Tibial artery (tissue), 4 donors: ENCODE measurements at regions not wholly inside any gene's neighbourhood (a gene's known extent, or its start where the extent isn't known, plus 50 kb on each side); places are given as distances from the start of the nearest gene placed in this dataset.

ENCODE experiments used
- DNase-seq, 2 donors: peaks; one replicate each; pipeline ENCODE4 v3.0.0-alpha.2; 2019
- H3K27ac ChIP-seq, 2 donors: fragments of 200-600 bp; sonication (generic) in 1 of 2; 1 replicate in 1 of 2; 2 replicates in 1 of 2; pipeline ENCODE4 v1.5.1; 2018 to 2019; ENCODE audit warnings: mild to moderate bottlenecking in 1 of 2
- H3K27me3 ChIP-seq, 2 donors: fragments of 200-600 bp; sonication (generic) in 1 of 2; one replicate each; pipeline versions ENCODE4 v1.5.1 to v1.6.0; 2016 to 2019
- H3K36me3 ChIP-seq, 3 donors: fragments of 200-600 bp; sonication (generic) in 2 of 3; one replicate each; pipeline ENCODE4 v1.5.1; 2016 to 2019; ENCODE audit warnings: mild to moderate bottlenecking in 2 of 3
- H3K4me1 ChIP-seq, 4 donors: fragments of 200-600 bp; sonication (generic) in 2 of 4; 1 replicate in 3 of 4; 2 replicates in 1 of 4; pipeline ENCODE4 v1.5.1; 2016 to 2019
- H3K4me3 ChIP-seq, 2 donors: fragments of 200-600 bp; sonication (generic) in 1 of 2; 1 replicate in 1 of 2; 2 replicates in 1 of 2; pipeline ENCODE4 v1.5.1; 2018 to 2019; ENCODE audit warnings: mild to moderate bottlenecking in 2 of 2
- H3K9me3 ChIP-seq, 3 donors: fragments of 200-600 bp; sonication (generic) in 1 of 3; one replicate each; pipeline ENCODE4 v1.5.1; 2016 to 2019
- intact Hi-C: fragments of 100-400 bp; cut with DNase I; formaldehyde crosslinking; loops from one replicate; pipeline ENCODE4 v1.15.0; 2023; ENCODE audit warnings: low total_unique reads
- TF ChIP-seq, protein P1 (sequence below), 2 experiments: fragments of 200-600 bp in 1 of 2; fragments of 450-650 bp in 1 of 2; IDR thresholded peaks; one replicate each; pipeline ENCODE4 v1.5.1; 2017 to 2019; ENCODE audit warnings: antibody characterized with exemption in 2 of 2, mild to moderate bottlenecking in 1 of 2, moderate library complexity in 1 of 2

DNA sequence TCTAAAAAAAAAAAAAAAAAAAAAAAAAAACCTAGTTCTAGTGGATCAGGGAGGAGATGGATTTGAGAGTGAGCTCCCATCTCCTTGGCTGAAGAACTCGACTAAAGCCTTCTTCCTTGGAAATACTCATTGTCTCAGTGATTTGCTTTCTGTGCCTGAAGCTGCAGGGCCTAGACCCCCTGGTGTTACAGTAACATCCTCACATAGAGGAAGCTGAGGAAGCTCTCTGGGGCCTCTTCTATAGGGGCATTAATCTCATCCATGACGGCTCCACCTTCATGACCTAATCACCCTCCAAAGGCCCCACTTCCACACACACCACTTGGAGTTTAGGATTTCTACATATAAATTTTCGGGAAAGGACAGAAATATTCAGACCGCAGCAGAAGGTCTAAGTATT is 95.9 kb upstream of the ETS2 start:
- no peak overlapping the region for H3K27ac ChIP-seq
- no peak for DNase-seq
- TF ChIP-seq, protein P1, sequence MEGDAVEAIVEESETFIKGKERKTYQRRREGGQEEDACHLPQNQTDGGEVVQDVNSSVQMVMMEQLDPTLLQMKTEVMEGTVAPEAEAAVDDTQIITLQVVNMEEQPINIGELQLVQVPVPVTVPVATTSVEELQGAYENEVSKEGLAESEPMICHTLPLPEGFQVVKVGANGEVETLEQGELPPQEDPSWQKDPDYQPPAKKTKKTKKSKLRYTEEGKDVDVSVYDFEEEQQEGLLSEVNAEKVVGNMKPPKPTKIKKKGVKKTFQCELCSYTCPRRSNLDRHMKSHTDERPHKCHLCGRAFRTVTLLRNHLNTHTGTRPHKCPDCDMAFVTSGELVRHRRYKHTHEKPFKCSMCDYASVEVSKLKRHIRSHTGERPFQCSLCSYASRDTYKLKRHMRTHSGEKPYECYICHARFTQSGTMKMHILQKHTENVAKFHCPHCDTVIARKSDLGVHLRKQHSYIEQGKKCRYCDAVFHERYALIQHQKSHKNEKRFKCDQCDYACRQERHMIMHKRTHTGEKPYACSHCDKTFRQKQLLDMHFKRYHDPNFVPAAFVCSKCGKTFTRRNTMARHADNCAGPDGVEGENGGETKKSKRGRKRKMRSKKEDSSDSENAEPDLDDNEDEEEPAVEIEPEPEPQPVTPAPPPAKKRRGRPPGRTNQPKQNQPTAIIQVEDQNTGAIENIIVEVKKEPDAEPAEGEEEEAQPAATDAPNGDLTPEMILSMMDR (IDR thresholded peaks at IDR 0.05) = no peak
- H3K4me1 ChIP-seq = peaks cover 0 to 15% (median 3%) of the 10 kb centered on the region in 4 donors
- no peaks in the 10 kb centered on the region for H3K9me3 ChIP-seq
- intact Hi-C loops = loop anchor here (10.0 kb wide), 1 partner anchor 205 kb away; no protein-coding TSS in a partner anchor
- no peak overlapping the region for H3K4me3 ChIP-seq
- no peaks in the 10 kb centered on the region for H3K36me3 ChIP-seq
- H3K27me3 ChIP-seq = no peaks in the 10 kb centered on the region

DNA sequence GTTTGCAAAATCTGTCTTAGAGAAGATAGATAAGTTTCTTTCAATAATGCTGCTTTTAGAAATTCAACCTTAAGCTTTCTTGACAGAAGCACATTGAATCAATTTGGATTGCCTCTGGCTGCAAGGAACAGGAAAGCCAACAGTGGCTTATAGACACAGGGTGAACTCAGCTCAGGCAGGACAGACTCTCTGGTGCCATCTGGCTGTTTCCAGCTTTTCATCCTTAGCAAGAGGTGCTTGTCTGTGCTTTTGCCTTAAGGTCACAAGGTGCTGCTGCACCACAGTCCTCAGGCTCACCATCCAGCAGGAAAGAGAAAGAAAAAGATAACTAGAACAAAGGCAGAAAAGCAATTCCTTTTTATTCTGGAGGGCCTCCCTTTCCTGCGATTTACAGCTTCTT is 93.7 kb upstream of the ETS2 start:
- Histone ChIP-seq H3K36me3 (no peaks in the 10 kb centered on the region), H3K4me1 (peaks cover 0 to 35% (median 5%) of the 10 kb centered on the region in 4 donors), H3K9me3 (no peaks in the 10 kb centered on the region), H3K27me3 (no peaks in the 10 kb centered on the region), H3K4me3 (no peak overlapping the region), H3K27ac (no peak overlapping the region)
- intact Hi-C loops = loop anchor here (10.0 kb wide), 1 partner anchor 207 kb away; no protein-coding TSS in a partner anchor
- DNase-seq = peak; percentile 28 to 74
- TF ChIP-seq, protein P1 (IDR thresholded peaks at IDR 0.05) = peak; percentile 55 to 65

DNA sequence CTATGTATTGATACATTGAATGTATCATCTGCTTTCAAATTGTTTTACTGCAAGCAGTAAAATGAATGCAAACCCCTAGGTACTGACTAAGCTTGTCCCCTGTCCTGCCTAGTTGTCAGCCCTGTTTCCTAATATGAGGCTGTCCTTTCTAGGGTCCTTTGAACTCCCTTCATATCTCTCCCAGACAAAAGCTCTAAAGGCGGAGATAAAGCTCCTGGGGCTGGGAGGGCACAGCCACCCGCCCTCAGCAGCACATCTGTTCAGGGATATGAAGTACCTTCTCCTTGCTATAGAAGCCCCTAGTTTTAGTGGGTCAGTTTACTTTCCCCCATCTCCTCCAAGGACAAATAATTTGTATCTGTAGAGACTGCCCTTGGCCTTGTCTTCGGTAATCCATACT is 93.1 kb upstream of the ETS2 start:
- DNase-seq = no peak
- TF ChIP-seq, protein P1 (IDR thresholded peaks at IDR 0.05) = no peak
- Histone ChIP-seq H3K27me3 (no peaks in the 10 kb centered on the region), H3K36me3 (no peaks in the 10 kb centered on the region), H3K27ac (no peak overlapping the region), H3K4me1 (peaks cover 0 to 35% (median 5%) of the 10 kb centered on the region in 4 donors), H3K9me3 (no peaks in the 10 kb centered on the region), H3K4me3 (no peak overlapping the region)
- intact Hi-C loops = loop anchor here (10.0 kb wide), 1 partner anchor 208 kb away; no protein-coding TSS in a partner anchor

DNA sequence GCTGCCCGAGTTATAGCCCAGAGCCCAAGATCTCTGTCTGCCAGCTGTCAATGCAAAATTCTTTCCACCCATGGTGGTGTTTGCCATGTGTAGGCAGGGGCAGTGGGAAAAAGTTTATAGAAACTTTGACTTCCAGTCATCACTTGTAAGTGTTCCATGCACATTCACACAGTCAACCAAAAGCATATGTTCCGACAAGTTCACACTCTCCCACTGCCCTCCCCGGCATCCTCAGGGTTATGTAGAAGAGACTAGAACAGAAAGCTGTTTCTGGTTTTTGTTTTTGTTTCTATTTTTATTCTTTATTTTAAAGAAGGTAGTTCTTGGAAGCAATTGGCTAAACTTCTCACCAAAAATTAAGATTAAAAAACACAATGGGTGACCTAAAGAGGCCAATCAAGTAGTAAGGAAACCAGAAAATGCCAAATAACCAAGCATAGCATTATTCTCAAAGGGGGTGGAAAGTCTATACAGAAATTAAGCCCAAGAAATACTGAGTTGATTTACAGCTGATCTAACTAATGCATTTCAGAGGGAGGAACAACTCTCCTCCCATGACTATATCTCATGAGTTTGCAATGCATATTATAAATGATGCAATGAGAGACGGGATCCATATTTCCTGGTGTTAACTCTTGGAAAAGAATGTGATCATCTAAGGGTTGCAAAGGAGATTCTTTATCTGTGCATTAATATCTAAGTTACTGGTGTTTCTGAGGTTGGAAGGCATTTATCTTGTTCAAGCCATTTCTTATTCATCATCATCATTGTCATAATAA is 91.5 kb upstream of the ETS2 start:
- Histone ChIP-seq H3K4me3 (no peak overlapping the region), H3K27me3 (no peaks in the 10 kb centered on the region), H3K36me3 (no peaks in the 10 kb centered on the region), H3K27ac (no peak overlapping the region), H3K4me1 (peaks cover 0 to 35% (median 5%) of the 10 kb centered on the region in 4 donors), H3K9me3 (no peaks in the 10 kb centered on the region)
- intact Hi-C loops = loop anchor here (10.0 kb wide), 1 partner anchor 209 kb away; no protein-coding TSS in a partner anchor
- no peak for DNase-seq
- TF ChIP-seq, protein P1 (IDR thresholded peaks at IDR 0.05) = no peak

DNA sequence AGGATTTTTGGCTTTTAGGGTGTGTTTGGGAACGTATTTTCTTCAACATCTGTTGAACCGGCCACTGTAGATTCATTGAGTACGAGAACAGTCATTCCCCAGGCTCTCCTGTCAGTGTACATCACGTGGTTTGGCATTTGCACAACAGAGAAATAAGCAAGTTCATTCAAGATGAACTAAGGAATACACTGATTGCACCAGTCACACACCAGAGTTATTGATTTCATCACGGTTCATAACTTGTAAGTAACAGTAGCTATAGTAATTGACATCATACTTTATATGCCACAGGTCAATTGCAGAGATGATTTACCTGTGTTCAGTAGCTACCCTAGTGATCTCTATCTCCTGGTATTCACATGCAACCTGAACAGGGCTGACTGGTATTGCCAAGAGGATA is 90.7 kb upstream of the ETS2 start:
- Histone ChIP-seq H3K36me3 (no peaks in the 10 kb centered on the region), H3K27me3 (no peaks in the 10 kb centered on the region), H3K9me3 (no peaks in the 10 kb centered on the region), H3K4me3 (no peak overlapping the region), H3K27ac (peak overlapping the region in 1 of 2 donors; percentile 39), H3K4me1 (peaks cover 0 to 35% (median 5%) of the 10 kb centered on the region in 4 donors)
- intact Hi-C loops = loop anchor here (10.0 kb wide), 1 partner anchor 210 kb away; no protein-coding TSS in a partner anchor
- TF ChIP-seq, protein P1 (IDR thresholded peaks at IDR 0.05) = no peak
- no peak for DNase-seq
